WERI-Rb-1 (cell line): ENCODE measurements at regions not wholly inside any gene's neighbourhood (a gene's known extent, or its start where the extent isn't known, plus 50 kb on each side); places are given as distances from the start of the nearest gene placed in this dataset.

ENCODE experiments used
- DNase-seq: peaks from one replicate; pipeline ENCODE4 v3.0.0-alpha.2; 2020
- H3K27ac ChIP-seq: fragments of 250-450 bp; sonication (Bioruptor Pico); 2 replicates; pipeline ENCODE4 v1.5.1; 2020; ENCODE audit warnings: mild to moderate bottlenecking, moderate library complexity
- H3K27me3 ChIP-seq: fragments of 250-450 bp; sonication (Bioruptor Pico); 2 replicates; pipeline ENCODE4 v1.5.1; 2021; ENCODE audit warnings: mild to moderate bottlenecking, low read depth, moderate library complexity; ENCODE audit not compliant: insufficient read depth, severe bottlenecking
- H3K36me3 ChIP-seq: fragments of 250-450 bp; sonication (Bioruptor Pico); 2 replicates; pipeline ENCODE4 v1.5.1; 2020; ENCODE audit warnings: mild to moderate bottlenecking, moderate library complexity
- H3K4me3 ChIP-seq: 2 replicates; pipeline ENCODE4 v1.5.1; 2011; ENCODE audit warnings: low read depth, mild to moderate bottlenecking, control low read depth, low read length
- H3K9me3 ChIP-seq: fragments of 250-450 bp; sonication (Bioruptor Pico); 2 replicates; pipeline ENCODE4 v1.5.1; 2021; ENCODE audit warnings: mild to moderate bottlenecking, moderate library complexity; ENCODE audit not compliant: severe bottlenecking
- CTCF ChIP-seq: IDR thresholded peaks from 2 replicates; pipeline ENCODE4 v1.5.1; 2011; ENCODE audit warnings: low read depth, mild to moderate bottlenecking, control low read depth, inconsistent platforms, low read length

GRCh38 chr12:38392554-38393144 lies 76.1 kb downstream of the ALG10B start:
- Histone ChIP-seq H3K27ac (no peak overlapping the region), H3K9me3 (no peaks in the 10 kb centered on the region), H3K36me3 (no peaks in the 10 kb centered on the region), H3K27me3 (no peaks in the 10 kb centered on the region), H3K4me3 (no peak overlapping the region)
- no peak for TF ChIP-seq CTCF
- DNase-seq, result no peak

GRCh38 chr12:38399711-38400206 lies 83.2 kb downstream of the ALG10B start:
- Histone ChIP-seq H3K27me3 (no peaks in the 10 kb centered on the region), H3K9me3 (no peaks in the 10 kb centered on the region), H3K27ac (no peak overlapping the region), H3K4me3 (no peak overlapping the region), H3K36me3 (no peaks in the 10 kb centered on the region)
- TF ChIP-seq CTCF, result no peak
- peak; percentile 37 for DNase-seq

- Histone ChIP-seq H3K27ac (no peak overlapping the region), H3K36me3 (no peaks in the 10 kb centered on the region), H3K9me3 (no peaks in the 10 kb centered on the region), H3K4me3 (no peak overlapping the region), H3K27me3 (no peaks in the 10 kb centered on the region)
- no peak for DNase-seq
- no peak for TF ChIP-seq CTCF
These were observed 86.2 kb downstream of the ALG10B start for GRCh38 chr12:38402811-38403210.

- Histone ChIP-seq H3K27me3 (no peaks in the 10 kb centered on the region), H3K4me3 (no peak overlapping the region), H3K9me3 (no peaks in the 10 kb centered on the region), H3K27ac (no peak overlapping the region), H3K36me3 (no peaks in the 10 kb centered on the region)
- DNase-seq, result no peak
- TF ChIP-seq CTCF, result no peak
These were observed 92.9 kb downstream of the ALG10B start for GRCh38 chr12:38409511-38409910.

- no peaks in the 10 kb centered on the region for H3K36me3 ChIP-seq
- H3K27me3 ChIP-seq, result no peaks in the 10 kb centered on the region
- no peak for DNase-seq
- no peak for TF ChIP-seq CTCF
- no peak overlapping the region for H3K4me3 ChIP-seq
- H3K27ac ChIP-seq, result no peak overlapping the region
- no peaks in the 10 kb centered on the region for H3K9me3 ChIP-seq
These were observed 94.9 kb downstream of the ALG10B start for GRCh38 chr12:38411426-38411825.

- DNase-seq, result no peak
- no peaks in the 10 kb centered on the region for H3K36me3 ChIP-seq
- H3K27ac ChIP-seq, result no peak overlapping the region
- no peak overlapping the region for H3K4me3 ChIP-seq
- H3K9me3 ChIP-seq, result no peaks in the 10 kb centered on the region
- no peaks in the 10 kb centered on the region for H3K27me3 ChIP-seq
- no peak for TF ChIP-seq CTCF
These were observed 95.4 kb downstream of the ALG10B start for GRCh38 chr12:38411946-38412345.
